Hepatocyte (in vitro differentiated cells): ENCODE measurements at regions not wholly inside any gene's neighbourhood (a gene's known extent, or its start where the extent isn't known, plus 50 kb on each side); places are given as distances from the start of the nearest gene placed in this dataset.

ENCODE experiments used
- EZH2 ChIP-seq: fragments of 200-600 bp; sonication (generic); IDR thresholded peaks from 2 replicates; pipeline ENCODE4 v1.6.1; 2016; ENCODE audit warnings: antibody characterized with exemption, mild to moderate bottlenecking, borderline replicate concordance
- TF ChIP-seq, protein P1 (sequence below): fragments of 200-600 bp; sonication (generic); IDR thresholded peaks from 2 replicates; pipeline ENCODE4 v1.5.1; 2016; ENCODE audit warnings: antibody characterized with exemption, mild to moderate bottlenecking; ENCODE audit not compliant: poor library complexity

DNA sequence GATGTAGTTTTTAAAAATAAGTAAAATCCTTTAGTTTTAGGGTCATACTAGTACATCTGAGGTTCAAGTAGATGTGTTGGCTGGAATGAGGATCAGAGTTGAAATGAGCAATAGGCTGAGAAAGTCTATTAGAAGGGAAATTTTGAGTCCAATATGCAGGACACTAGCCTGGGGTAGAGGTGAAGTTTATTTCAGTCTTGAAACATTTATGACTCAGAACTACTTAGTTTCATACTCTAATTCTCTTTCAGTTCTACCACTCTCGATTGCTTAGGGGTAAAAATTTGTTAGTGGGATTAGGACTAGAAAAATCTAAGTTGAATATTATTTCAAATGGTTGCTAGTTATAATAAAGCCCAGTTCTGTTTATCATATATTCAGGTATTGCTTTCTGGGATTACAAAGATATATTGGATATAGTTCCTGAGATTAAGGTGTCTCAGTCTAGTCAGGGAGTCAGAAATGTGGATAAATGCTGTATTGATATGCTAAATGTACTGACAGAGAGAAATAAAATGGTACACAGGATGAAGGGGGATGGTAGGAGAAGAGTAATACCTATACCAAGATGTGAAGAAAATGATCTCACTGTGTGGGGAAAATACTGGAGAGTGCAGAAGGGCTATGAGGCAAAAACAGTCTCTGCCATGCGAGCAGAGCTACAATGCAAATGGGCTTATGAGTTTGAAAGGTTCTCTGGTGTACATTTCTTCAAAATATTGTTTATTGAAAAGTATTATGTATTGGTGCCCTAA is 395.8 kb upstream of the FBXO33 start:
- TF ChIP-seq, protein P1, sequence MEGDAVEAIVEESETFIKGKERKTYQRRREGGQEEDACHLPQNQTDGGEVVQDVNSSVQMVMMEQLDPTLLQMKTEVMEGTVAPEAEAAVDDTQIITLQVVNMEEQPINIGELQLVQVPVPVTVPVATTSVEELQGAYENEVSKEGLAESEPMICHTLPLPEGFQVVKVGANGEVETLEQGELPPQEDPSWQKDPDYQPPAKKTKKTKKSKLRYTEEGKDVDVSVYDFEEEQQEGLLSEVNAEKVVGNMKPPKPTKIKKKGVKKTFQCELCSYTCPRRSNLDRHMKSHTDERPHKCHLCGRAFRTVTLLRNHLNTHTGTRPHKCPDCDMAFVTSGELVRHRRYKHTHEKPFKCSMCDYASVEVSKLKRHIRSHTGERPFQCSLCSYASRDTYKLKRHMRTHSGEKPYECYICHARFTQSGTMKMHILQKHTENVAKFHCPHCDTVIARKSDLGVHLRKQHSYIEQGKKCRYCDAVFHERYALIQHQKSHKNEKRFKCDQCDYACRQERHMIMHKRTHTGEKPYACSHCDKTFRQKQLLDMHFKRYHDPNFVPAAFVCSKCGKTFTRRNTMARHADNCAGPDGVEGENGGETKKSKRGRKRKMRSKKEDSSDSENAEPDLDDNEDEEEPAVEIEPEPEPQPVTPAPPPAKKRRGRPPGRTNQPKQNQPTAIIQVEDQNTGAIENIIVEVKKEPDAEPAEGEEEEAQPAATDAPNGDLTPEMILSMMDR = no peak
- no peak for TF ChIP-seq EZH2
